ENCODE measurements at regions not wholly inside any gene's neighbourhood (a gene's known extent, or its start where the extent isn't known, plus 50 kb on each side); places are given as distances from the start of the nearest gene placed in this dataset.

GRCh38 chr16:76176153-76176552, 101.0 kb upstream of the CNTNAP4 start:
- no peak for DNase-seq
- TF ChIP-seq POLR2A (IDR thresholded peaks at IDR 0.05) = no peak
- TF ChIP-seq CTCF (IDR thresholded peaks at IDR 0.05) = no peak
- TF ChIP-seq POLR2AphosphoS5 (IDR thresholded peaks at IDR 0.05) = no peak
- TF ChIP-seq EP300 (IDR thresholded peaks at IDR 0.05; ENCODE audit: low read depth) = no peak
- 61 to 70% methylated on average over 4 of the region's 4 CpGs for WGBS, 2 donors (ENCODE audit: low coverage in 1 of 2)
- no peaks in the 10 kb centered on the region for H3K36me3 ChIP-seq
- no peak overlapping the region for H3K4me3 ChIP-seq
- no peaks in the 10 kb centered on the region for H3K4me1 ChIP-seq
- intact Hi-C loops (cut with DNase I; ENCODE audit: low total_unique reads) (no loop called here), in situ Hi-C loops (cut with MboI; ENCODE audit: low pct_ligation_motif_present in 1 of 4, low pct_unique_long_range_greater_than_20kb in 1 of 4, low sequenced_read_pairs in 3 of 4) (no loop called here)
- no peak overlapping the region for H3K27ac ChIP-seq
- no peaks in the 10 kb centered on the region for H3K9me3 ChIP-seq
- H3K27me3 ChIP-seq = no peaks in the 10 kb centered on the region

- no peak for DNase-seq
- 78 to 86% methylated on average over 4 of the region's 4 CpGs for WGBS, 2 donors (ENCODE audit: low coverage in 1 of 2)
- intact Hi-C loops (cut with DNase I; ENCODE audit: low total_unique reads) = no loop called here
- TF ChIP-seq POLR2A (IDR thresholded peaks at IDR 0.05) = no peak
- no peak for TF ChIP-seq CTCF (IDR thresholded peaks at IDR 0.05)
- no peak for TF ChIP-seq POLR2AphosphoS5 (IDR thresholded peaks at IDR 0.05)
- TF ChIP-seq EP300 (IDR thresholded peaks at IDR 0.05; ENCODE audit: low read depth) = no peak
- no peaks in the 10 kb centered on the region for H3K27me3 ChIP-seq
- in situ Hi-C loops (cut with MboI; ENCODE audit: low pct_ligation_motif_present in 1 of 4, low pct_unique_long_range_greater_than_20kb in 1 of 4, low sequenced_read_pairs in 3 of 4) = no loop called here
- no peaks in the 10 kb centered on the region for H3K36me3 ChIP-seq
- no peak overlapping the region for H3K4me3 ChIP-seq
- no peaks in the 10 kb centered on the region for H3K9me3 ChIP-seq
- no peak overlapping the region for H3K27ac ChIP-seq
- no peaks in the 10 kb centered on the region for H3K4me1 ChIP-seq
Measured at GRCh38 chr16:76176616-76177015, 100.6 kb upstream of the CNTNAP4 start.

- H3K4me3 ChIP-seq = no peak overlapping the region
- in situ Hi-C loops (cut with MboI; ENCODE audit: low pct_ligation_motif_present in 1 of 4, low pct_unique_long_range_greater_than_20kb in 1 of 4, low sequenced_read_pairs in 3 of 4) (no loop called here), intact Hi-C loops (cut with DNase I; ENCODE audit: low total_unique reads) (no loop called here)
- no peaks in the 10 kb centered on the region for H3K9me3 ChIP-seq
- H3K36me3 ChIP-seq = no peaks in the 10 kb centered on the region
- DNase-seq = no peak
- no peak for TF ChIP-seq CTCF (IDR thresholded peaks at IDR 0.05)
- no peak for TF ChIP-seq POLR2AphosphoS5 (IDR thresholded peaks at IDR 0.05)
- no peak for TF ChIP-seq POLR2A (IDR thresholded peaks at IDR 0.05)
- no peak for TF ChIP-seq EP300 (IDR thresholded peaks at IDR 0.05; ENCODE audit: low read depth)
- H3K27ac ChIP-seq = no peak overlapping the region
- 52% methylated on average over 3 of the region's 3 CpGs for WGBS, 2 donors (ENCODE audit: low coverage in 1 of 2)
- no peaks in the 10 kb centered on the region for H3K27me3 ChIP-seq
- H3K4me1 ChIP-seq = no peaks in the 10 kb centered on the region
Measured at GRCh38 chr16:76182041-76182635, 95.1 kb upstream of the CNTNAP4 start.

- intact Hi-C loops (cut with DNase I; ENCODE audit: low total_unique reads) (no loop called here), in situ Hi-C loops (cut with MboI; ENCODE audit: low pct_ligation_motif_present in 1 of 4, low pct_unique_long_range_greater_than_20kb in 1 of 4, low sequenced_read_pairs in 3 of 4) (no loop called here)
- no peaks in the 10 kb centered on the region for H3K36me3 ChIP-seq
- TF ChIP-seq POLR2AphosphoS5 (IDR thresholded peaks at IDR 0.05) (no peak), POLR2A (IDR thresholded peaks at IDR 0.05) (no peak), CTCF (IDR thresholded peaks at IDR 0.05) (no peak), EP300 (IDR thresholded peaks at IDR 0.05; ENCODE audit: low read depth) (no peak)
- no peak overlapping the region for H3K4me3 ChIP-seq
- 19% methylated on average over 1 of the region's 1 CpG; no CpG with 5 or more reads in 1 of the 2 donors for WGBS, 2 donors (ENCODE audit: low coverage in 1 of 2)
- no peaks in the 10 kb centered on the region for H3K9me3 ChIP-seq
- no peak overlapping the region for H3K27ac ChIP-seq
- H3K4me1 ChIP-seq = no peaks in the 10 kb centered on the region
- H3K27me3 ChIP-seq = no peaks in the 10 kb centered on the region
- no peak for DNase-seq
Measured at GRCh38 chr16:76183647-76184046, 93.6 kb upstream of the CNTNAP4 start.
